HG03432 (cell line): ENCODE measurements at regions not wholly inside any gene's neighbourhood (a gene's known extent, or its start where the extent isn't known, plus 50 kb on each side); places are given as distances from the start of the nearest gene placed in this dataset.

Source experiments
- ATAC-seq: cut with Tn5 transposase; IDR thresholded peaks from one replicate; pipeline ENCODE4 v1.9.1; 2021; ENCODE audit warnings: mild to moderate bottlenecking, moderate library complexity; ENCODE audit not compliant: unreplicated experiment

DNA sequence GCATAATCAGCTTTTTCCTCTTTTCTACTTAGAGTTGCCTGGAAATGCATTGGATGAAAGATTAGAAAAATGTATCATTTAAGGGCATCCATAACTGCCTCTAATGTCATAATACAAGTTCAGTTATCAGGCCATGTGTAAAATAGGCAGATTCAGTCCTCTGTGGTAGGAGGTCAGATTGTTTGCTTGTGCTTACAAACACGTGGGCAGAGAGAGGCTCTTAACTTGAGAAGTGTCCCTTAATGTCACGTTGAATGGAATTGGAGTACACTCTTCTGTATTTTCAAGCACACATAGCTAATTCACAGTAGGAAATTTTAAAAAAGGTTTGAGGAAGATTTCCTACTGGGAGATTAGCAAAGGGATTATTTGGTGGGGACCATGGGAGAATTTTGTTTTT, 359.8 kb upstream of the MTPN start:
- ATAC-seq: no peak

DNA sequence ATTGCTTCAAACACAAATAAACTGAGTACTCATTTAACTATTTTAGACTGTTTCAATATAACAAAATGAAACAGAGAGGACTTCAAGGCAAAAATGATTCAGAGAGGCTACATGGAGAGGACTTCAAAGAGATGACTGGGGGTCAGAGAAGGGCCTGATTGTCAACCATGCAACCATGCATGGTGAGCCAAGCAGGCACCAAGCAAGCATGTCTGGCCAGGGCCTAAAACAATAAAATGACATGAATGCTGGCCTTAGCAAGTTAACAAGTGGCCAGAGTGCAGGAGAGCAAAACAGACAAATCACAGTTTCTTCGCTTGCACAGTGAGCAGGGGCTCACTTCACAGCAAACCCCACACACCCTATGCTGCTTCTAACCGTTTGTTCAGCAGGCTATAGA, 356.5 kb upstream of the MTPN start:
- no peak for ATAC-seq

- no peak for ATAC-seq
These were observed 349.0 kb upstream of the MTPN start for GRCh38 chr7:136326045-136326609.

DNA sequence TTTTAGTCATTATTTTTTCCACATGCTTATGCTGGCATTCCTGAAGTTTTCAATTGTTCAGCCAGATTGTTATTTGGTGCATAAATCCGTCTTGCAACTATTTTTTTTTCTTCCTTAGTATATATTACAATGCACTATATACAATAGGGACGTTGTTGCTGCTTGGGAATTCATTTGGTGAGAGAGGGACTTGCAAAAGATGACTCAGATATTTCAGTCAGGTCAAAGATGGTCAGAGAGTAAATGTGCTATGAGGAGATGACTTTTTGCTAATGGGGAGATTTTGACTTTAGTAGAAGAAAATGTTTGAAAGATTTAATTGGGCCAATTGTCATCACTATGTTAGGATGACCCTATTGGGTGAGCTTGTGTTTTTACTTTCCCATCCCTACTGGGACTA, 348.4 kb upstream of the MTPN start:
- no peak for ATAC-seq

DNA sequence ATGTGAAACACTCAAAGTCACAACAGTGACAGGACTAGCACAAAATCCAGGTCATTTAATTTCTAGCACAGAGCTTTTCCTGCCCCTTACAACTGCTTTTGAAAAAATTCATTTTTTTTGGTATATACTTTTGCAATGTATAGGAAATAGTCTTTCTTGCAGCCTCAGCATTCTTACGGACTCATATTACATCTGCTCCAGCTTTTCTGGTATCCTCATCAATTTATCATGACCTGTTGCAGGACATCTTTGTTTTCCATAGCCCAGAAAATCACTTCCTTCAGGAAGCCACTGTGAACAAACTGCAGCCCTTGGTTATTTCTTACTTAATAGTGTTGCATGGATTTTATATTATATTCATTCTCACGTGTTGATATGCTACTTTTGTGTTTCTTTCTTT, 347.9 kb upstream of the MTPN start:
- ATAC-seq: no peak

GRCh38 chr7:136324073-136324704, 347.0 kb upstream of the MTPN start:
- ATAC-seq: no peak

- no peak for ATAC-seq
These were observed 335.4 kb upstream of the MTPN start for GRCh38 chr7:136312592-136312991.

GRCh38 chr7:136309407-136309806, 332.2 kb upstream of the MTPN start:
- no peak for ATAC-seq

DNA sequence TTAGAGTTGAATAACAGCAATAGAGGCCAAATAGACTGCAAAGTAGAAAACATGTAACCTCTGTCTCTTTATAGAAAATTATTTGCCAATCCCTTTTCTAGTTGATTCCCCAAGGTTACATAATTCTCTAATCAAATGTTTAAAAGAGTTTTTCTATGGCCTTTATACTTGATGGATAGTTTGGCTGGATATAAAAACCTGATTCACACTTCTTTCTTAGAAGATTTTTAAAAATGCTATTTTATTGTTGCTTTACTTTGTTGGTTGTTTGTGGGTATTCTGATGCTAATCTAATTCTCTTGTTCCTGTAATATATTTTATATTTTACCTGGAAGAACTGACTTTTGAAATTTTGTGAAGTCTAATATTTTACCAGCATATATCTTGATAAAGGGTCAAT, 331.1 kb upstream of the MTPN start:
- ATAC-seq: no peak

GRCh38 chr7:136303162-136303561, 326.0 kb upstream of the MTPN start:
- ATAC-seq: no peak

GRCh38 chr7:136302049-136302448, 324.9 kb upstream of the MTPN start:
- ATAC-seq: no peak

DNA sequence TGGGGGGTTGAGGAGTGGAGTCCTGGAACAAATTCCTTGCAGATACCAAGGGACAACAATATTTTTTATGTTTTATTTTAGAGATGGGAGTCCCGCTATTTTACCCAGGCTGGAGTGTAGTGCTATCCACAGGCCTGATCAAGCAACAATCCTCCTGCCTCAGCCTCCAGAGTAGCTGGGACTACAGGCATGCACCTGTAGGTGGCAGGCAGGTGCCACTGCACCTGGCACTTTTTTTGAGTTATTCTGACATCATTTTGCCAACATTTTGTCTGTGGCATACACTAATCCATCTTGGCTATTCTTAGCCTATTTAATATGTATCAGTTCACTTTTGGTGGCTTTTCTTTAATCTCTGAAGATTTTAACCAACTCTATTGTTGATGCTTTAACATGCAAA, 317.8 kb upstream of the MTPN start:
- no peak for ATAC-seq

- peak; percentile 18 for ATAC-seq
These were observed 316.8 kb upstream of the MTPN start for GRCh38 chr7:136293841-136294391.

DNA sequence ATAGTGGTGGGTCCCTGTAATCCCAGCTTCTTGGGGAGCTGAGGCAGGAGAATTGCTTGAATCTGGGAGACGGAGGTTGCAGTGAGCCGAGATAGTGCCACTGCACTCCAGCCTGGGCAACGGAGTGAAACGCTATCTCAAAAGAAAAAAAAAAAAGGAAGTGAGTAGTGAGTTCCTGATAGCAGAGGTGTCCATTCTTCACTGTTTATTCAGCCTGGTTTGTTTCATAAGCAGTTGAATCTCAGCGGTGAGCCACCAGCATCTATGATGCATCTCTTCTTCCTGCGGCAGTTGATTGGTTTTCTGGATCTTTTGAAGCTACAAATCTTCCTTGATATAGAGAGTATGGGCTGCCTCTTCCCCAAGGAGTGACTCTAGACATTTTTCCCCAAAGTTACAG, 316.1 kb upstream of the MTPN start:
- peak; percentile 94 for ATAC-seq

GRCh38 chr7:136292365-136292764, 315.2 kb upstream of the MTPN start:
- ATAC-seq: no peak

- no peak for ATAC-seq
These were observed 313.2 kb upstream of the MTPN start for GRCh38 chr7:136290351-136290750.

- no peak for ATAC-seq
These were observed 300.9 kb upstream of the MTPN start for GRCh38 chr7:136278057-136278456.

- ATAC-seq: no peak
These were observed 298.6 kb upstream of the MTPN start for GRCh38 chr7:136275794-136276193.

DNA sequence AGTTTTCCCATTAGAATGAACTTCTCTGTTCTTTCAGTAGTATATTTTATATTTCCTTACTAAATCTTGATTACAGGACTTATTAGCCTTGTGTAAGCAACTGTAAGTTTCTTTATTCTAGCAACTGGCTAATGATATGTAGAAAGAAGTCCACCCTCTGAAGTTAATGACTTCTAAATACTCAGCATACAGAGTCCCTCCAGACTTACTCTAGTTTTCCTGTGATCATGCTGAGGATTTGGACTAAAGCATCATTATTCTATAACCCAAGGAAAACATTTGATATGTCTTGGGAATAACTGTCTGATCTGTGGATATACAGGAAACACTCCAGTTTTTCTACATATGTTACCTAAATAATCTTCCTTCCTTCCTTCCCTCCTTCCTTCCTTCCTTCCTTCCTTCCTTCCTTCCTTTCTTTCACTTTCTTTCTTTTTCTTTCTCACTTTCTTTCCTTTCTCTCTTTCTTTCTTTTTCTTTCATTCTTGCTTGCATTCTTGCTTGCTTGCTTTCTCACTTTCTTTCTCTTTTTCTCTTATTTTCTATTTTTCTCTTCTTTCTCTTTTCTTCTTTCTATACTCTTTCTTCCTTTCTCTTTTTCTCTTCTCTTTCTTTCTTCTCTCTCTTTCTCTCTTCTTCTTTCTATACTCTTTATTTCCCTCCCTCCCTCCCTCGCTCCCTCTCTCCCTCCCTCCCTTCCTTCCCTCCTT, 297.6 kb upstream of the MTPN start:
- no peak for ATAC-seq

- ATAC-seq: no peak
These were observed 295.8 kb upstream of the MTPN start for GRCh38 chr7:136272934-136273333.

DNA sequence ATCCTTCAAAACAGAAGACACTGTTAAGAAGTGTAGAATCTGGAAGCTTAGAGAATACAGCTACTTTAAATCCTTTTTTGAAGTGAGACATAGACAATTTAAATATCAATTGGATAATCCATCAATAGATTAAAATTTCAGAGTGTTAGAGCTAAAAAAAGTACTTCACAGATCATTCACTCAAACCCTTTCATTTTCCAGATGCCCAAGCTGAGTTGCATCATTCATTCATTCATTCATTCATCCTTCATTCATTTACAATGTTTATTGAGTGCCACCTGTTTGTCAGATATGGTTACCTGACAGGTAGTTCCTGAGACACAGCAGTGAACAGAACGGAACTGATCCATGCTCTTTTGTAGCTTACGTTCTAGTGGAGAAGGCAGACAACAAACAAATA, 290.7 kb upstream of the MTPN start:
- ATAC-seq: no peak

- ATAC-seq: no peak
These were observed 289.3 kb upstream of the MTPN start for GRCh38 chr7:136266457-136266856.
